ENCODE measurements at regions not wholly inside any gene's neighbourhood (a gene's known extent, or its start where the extent isn't known, plus 50 kb on each side); places are given as distances from the start of the nearest gene placed in this dataset.

- CTCF ChIA-PET: no interaction called here
- no peak for ATAC-seq (ENCODE audit: low read depth)
Observed at GRCh38 chr5:97543166-97543565, 360.1 kb upstream of the RIOK2 start.

More at GRCh38 chr5:97543166-97543565, 360.1 kb upstream of the RIOK2 start:
- Histone ChIP-seq H3K18ac (ENCODE audit: low read depth, low read length) (no peak overlapping the region), H3K4me2 (ENCODE audit: low read depth, low read length) (no peak overlapping the region), H2BK15ac (ENCODE audit: low read depth, low read length) (no peak overlapping the region), H3K4me1 (ENCODE audit: control insufficient read depth, insufficient read depth, low read length) (no peaks in the 10 kb centered on the region), H4K91ac (ENCODE audit: insufficient read depth, low read depth, low read length) (no peak overlapping the region), H3K23ac (ENCODE audit: low read depth, low read length) (no peak overlapping the region), H3K27me3 (ENCODE audit: control insufficient read depth, insufficient read depth, low read length) (no peaks in the 10 kb centered on the region; the same call in 1 of the 2 replicates), H4K5ac (ENCODE audit: low read depth, low read length) (no peak overlapping the region), H3K56ac (ENCODE audit: extremely low read depth, insufficient read depth, low read length) (no peak overlapping the region), H3K9me1 (ENCODE audit: insufficient read depth, low read length) (no peaks in the 10 kb centered on the region), H3K14ac (replicated peaks; ENCODE audit: low read depth, low read length) (no peak overlapping the region), H3K9me3 (ENCODE audit: control insufficient read depth, insufficient read depth, low read length) (no peaks in the 10 kb centered on the region), H2BK5ac (ENCODE audit: low read depth, low read length, poor library complexity, severe bottlenecking) (no peak overlapping the region), H3K36me3 (ENCODE audit: control insufficient read depth, insufficient read depth, low read length) (no peaks in the 10 kb centered on the region), H3K79me1 (ENCODE audit: low read depth in 1 of 2, low read length in 2 of 2) (no peaks in the 10 kb centered on the region), H2BK120ac (ENCODE audit: low read depth, low read length) (no peak overlapping the region), H2BK20ac (ENCODE audit: low read depth, low read length) (no peak overlapping the region), H3K4me3 (ENCODE audit: insufficient read depth, low read depth, low read length) (no peak overlapping the region), H2AK9ac (replicated peaks; ENCODE audit: low read depth, low read length, poor library complexity) (no peak overlapping the region), H3K27ac (ENCODE audit: insufficient read depth, low read length) (no peak overlapping the region), H3K9ac (ENCODE audit: low read depth, low read length) (no peak overlapping the region), H2AFZ (replicated peaks; ENCODE audit: low read length, poor library complexity) (no peak overlapping the region), H4K8ac (ENCODE audit: low read depth in 2 of 2, low read length in 2 of 2) (no peak overlapping the region), H4K20me1 (ENCODE audit: insufficient read depth, low read length) (no peaks in the 10 kb centered on the region), H3K4ac (ENCODE audit: low read depth, low read length) (no peak overlapping the region), H2AK5ac (ENCODE audit: low read depth, low read length) (no peak overlapping the region)
- TF ChIP-seq CEBPB (IDR thresholded peaks at IDR 0.05; ENCODE audit: low read depth, low read length) (no peak), MAFK (IDR thresholded peaks at IDR 0.05; ENCODE audit: low read depth, low read length) (no peak)
- intact Hi-C loops (cut with micrococcal nuclease) (loop anchor here (10.0 kb wide), 1 partner anchor 1282 kb away; no protein-coding TSS in a partner anchor), dilution Hi-C loops (cut with HindIII; ENCODE audit: low sequenced_read_pairs, unreplicated experiment) (no loop called here), in situ Hi-C loops (cut with MboI; ENCODE audit: low sequenced_read_pairs) (loop anchor here (25.0 kb wide), 1 partner anchor 1244 kb away; no protein-coding TSS in a partner anchor)
- DNase-seq: no peak
- POLR2A ChIA-PET (ENCODE audit: unreplicated experiment): no interaction called here
- WGBS, 2 experiments (ENCODE audit: extremely low coverage in 2 of 2, insufficient read length in 1 of 2): no CpG with 5 or more reads among the region's 4 CpGs
- BruUV-seq (replicated peaks): no TSS peak
